ACC112 (cell line): ENCODE measurements at regions not wholly inside any gene's neighbourhood (a gene's known extent, or its start where the extent isn't known, plus 50 kb on each side); places are given as distances from the start of the nearest gene placed in this dataset.

Experiments used
- H2AFZ ChIP-seq: fragments of 200-600 bp; sonication (generic); one replicate; pipeline ENCODE4 v1.6.0; 2017; ENCODE audit warnings: antibody characterized with exemption, low read length; ENCODE audit not compliant: unreplicated experiment
- H3K27ac ChIP-seq: fragments of 200-600 bp; sonication (generic); 2 replicates; pipeline ENCODE4 v1.5.1; 2014; ENCODE audit warnings: low read depth, mild to moderate bottlenecking, antibody characterized with exemption, low read length, moderate library complexity
- H3K27me3 ChIP-seq: fragments of 200-600 bp; sonication (generic); 2 replicates; pipeline ENCODE4 v1.6.1; 2014; ENCODE audit warnings: mild to moderate bottlenecking, antibody characterized with exemption, low read length, moderate library complexity, mixed read lengths; ENCODE audit not compliant: insufficient read depth
- H3K36me3 ChIP-seq: fragments of 200-600 bp; sonication (generic); 2 replicates; pipeline ENCODE4 v1.6.1; 2016; ENCODE audit warnings: mild to moderate bottlenecking, antibody characterized with exemption, low read length, moderate library complexity, mixed read lengths; ENCODE audit not compliant: insufficient read depth
- H3K4me1 ChIP-seq: fragments of 200-600 bp; sonication (generic); one replicate; pipeline ENCODE4 v1.6.1; 2016; ENCODE audit warnings: low read length, mixed read lengths; ENCODE audit not compliant: insufficient read depth, unreplicated experiment, control insufficient read depth
- H3K4me3 ChIP-seq: fragments of 200-600 bp; sonication (generic); 2 replicates; pipeline ENCODE4 v1.5.1; 2014; ENCODE audit warnings: mild to moderate bottlenecking, low read depth, low read length
- H3K79me2 ChIP-seq: fragments of 200-600 bp; sonication (generic); one replicate; pipeline ENCODE4 v1.6.0; 2016; ENCODE audit warnings: low read length; ENCODE audit not compliant: control insufficient read depth, unreplicated experiment, insufficient read depth

DNA sequence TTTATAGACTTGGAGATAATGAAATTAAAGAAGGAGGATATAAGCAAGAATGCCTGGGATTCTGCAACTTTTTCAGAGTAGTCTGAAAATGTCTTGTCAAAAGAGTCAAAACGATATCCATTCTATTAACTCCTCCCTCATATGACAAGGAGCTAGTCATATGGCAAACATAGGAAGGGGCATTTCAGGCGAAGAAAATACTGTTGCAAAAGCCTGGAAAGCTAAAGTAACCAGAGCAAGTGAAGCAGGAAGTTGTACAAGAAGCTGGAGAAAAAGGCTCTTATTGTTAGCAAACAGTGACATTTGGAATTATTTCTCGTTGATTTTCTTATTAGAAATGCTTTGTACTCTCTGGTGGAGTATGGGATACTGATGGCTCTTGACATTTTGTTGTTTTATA lies 94.0 kb upstream of the PTPRD start:
- Histone ChIP-seq H3K4me3 (no peak overlapping the region), H3K27me3 (no peaks in the 10 kb centered on the region), H3K79me2 (no peaks in the 10 kb centered on the region), H2AFZ (no peak overlapping the region), H3K4me1 (no peaks in the 10 kb centered on the region), H3K36me3 (no peaks in the 10 kb centered on the region), H3K27ac (no peak overlapping the region)

GRCh38 chr9:10721301-10721700 lies 108.5 kb upstream of the PTPRD start:
- no peaks in the 10 kb centered on the region for H3K79me2 ChIP-seq
- no peaks in the 10 kb centered on the region for H3K4me1 ChIP-seq
- no peaks in the 10 kb centered on the region for H3K27me3 ChIP-seq
- no peak overlapping the region for H2AFZ ChIP-seq
- H3K4me3 ChIP-seq = no peak overlapping the region
- H3K27ac ChIP-seq = no peak overlapping the region
- no peaks in the 10 kb centered on the region for H3K36me3 ChIP-seq

GRCh38 chr9:10729213-10729612 lies 116.4 kb upstream of the PTPRD start:
- H3K27ac ChIP-seq = no peak overlapping the region
- H3K27me3 ChIP-seq = no peaks in the 10 kb centered on the region
- H2AFZ ChIP-seq = no peak overlapping the region
- H3K79me2 ChIP-seq = no peaks in the 10 kb centered on the region
- no peaks in the 10 kb centered on the region for H3K4me1 ChIP-seq
- no peak overlapping the region for H3K4me3 ChIP-seq
- no peaks in the 10 kb centered on the region for H3K36me3 ChIP-seq

GRCh38 chr9:10744669-10745068 lies 131.9 kb upstream of the PTPRD start:
- Histone ChIP-seq H3K79me2 (no peaks in the 10 kb centered on the region), H2AFZ (no peak overlapping the region), H3K36me3 (no peaks in the 10 kb centered on the region), H3K27ac (no peak overlapping the region), H3K27me3 (no peaks in the 10 kb centered on the region), H3K4me1 (no peaks in the 10 kb centered on the region), H3K4me3 (no peak overlapping the region)

- Histone ChIP-seq H3K4me1 (no peaks in the 10 kb centered on the region), H3K4me3 (no peak overlapping the region), H3K27me3 (no peaks in the 10 kb centered on the region), H3K79me2 (no peaks in the 10 kb centered on the region), H3K36me3 (no peaks in the 10 kb centered on the region), H2AFZ (no peak overlapping the region), H3K27ac (no peak overlapping the region)
These were observed 140.7 kb upstream of the PTPRD start for GRCh38 chr9:10753474-10753873.

GRCh38 chr9:10764481-10764880 lies 151.7 kb upstream of the PTPRD start:
- Histone ChIP-seq H3K27ac (no peak overlapping the region), H3K27me3 (no peaks in the 10 kb centered on the region), H3K4me3 (no peak overlapping the region), H3K4me1 (no peaks in the 10 kb centered on the region), H3K79me2 (no peaks in the 10 kb centered on the region), H3K36me3 (no peaks in the 10 kb centered on the region), H2AFZ (no peak overlapping the region)

DNA sequence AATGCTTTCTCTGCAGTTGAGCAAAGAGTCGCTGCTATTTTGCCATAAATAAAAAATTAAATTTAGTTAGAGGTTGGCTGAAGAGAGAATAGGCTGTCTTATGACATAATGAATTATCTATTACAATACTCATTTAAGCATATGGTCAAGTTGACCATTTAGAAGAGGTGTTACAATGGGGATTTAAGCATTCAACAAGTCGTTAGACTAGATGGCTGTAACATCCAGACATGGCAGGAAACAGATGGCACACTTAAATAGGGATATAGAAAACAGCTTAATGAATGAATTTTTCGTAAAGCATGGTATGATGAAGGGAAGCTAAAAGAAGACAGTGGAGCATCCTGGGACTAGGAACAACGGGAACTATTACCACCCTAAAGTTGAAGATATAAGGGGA lies 160.3 kb upstream of the PTPRD start:
- no peak overlapping the region for H3K4me3 ChIP-seq

DNA sequence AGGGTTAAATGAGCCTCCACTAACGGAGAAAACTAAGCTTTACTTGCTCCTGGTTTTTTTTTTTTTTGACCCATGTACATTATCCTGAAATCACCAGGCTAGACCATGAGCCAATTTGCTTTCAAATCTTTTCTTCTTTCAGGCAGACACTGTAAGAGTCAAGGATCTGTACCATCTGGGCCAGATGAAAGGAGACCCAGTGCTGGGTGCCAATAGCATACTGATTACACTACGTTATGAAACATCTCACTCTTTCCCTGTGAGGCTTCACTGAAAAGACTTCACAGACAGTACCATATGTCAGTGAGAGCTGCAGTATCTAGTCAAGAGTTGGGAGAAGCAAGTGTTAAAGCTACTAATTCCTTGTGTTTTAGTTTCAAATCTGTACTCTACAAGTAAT lies 161.2 kb upstream of the PTPRD start:
- no peaks in the 10 kb centered on the region for H3K79me2 ChIP-seq
- no peaks in the 10 kb centered on the region for H3K27me3 ChIP-seq
- H2AFZ ChIP-seq = no peak overlapping the region
- no peak overlapping the region for H3K27ac ChIP-seq
- H3K36me3 ChIP-seq = no peaks in the 10 kb centered on the region
- H3K4me3 ChIP-seq = no peak overlapping the region
- H3K4me1 ChIP-seq = no peaks in the 10 kb centered on the region

More for the DNA sequence above, 160.3 kb upstream of the PTPRD start:
- Histone ChIP-seq H3K79me2 (no peaks in the 10 kb centered on the region), H3K36me3 (no peaks in the 10 kb centered on the region), H2AFZ (no peak overlapping the region), H3K4me1 (no peaks in the 10 kb centered on the region), H3K27me3 (no peaks in the 10 kb centered on the region), H3K27ac (no peak overlapping the region)

GRCh38 chr9:10785255-10785654 lies 172.5 kb upstream of the PTPRD start:
- Histone ChIP-seq H3K79me2 (no peaks in the 10 kb centered on the region), H3K27ac (no peak overlapping the region), H3K27me3 (no peaks in the 10 kb centered on the region), H3K4me1 (no peaks in the 10 kb centered on the region), H3K4me3 (no peak overlapping the region), H3K36me3 (no peaks in the 10 kb centered on the region), H2AFZ (no peak overlapping the region)

DNA sequence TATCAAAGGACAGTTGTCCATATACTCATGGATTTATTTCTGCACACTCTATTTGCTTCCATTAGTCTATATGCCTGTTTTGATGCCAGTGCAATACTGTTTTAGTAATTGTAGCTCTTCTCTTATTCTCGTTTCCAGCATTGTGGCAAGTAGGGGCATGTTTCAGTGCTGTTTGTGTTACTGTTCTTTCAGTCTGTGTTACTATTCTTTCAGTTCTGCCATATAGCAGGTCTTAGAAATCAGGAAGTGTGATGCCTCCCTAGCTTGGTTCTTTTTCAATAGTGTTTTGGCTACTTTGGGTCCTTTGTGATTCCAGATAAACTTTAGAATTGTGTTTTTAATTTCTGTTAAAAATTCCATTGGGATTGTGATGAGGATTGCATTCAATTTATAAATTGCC lies 180.5 kb upstream of the PTPRD start:
- Histone ChIP-seq H3K27me3 (no peaks in the 10 kb centered on the region), H3K27ac (no peak overlapping the region), H3K4me1 (no peaks in the 10 kb centered on the region), H3K79me2 (no peaks in the 10 kb centered on the region), H3K36me3 (no peaks in the 10 kb centered on the region), H2AFZ (no peak overlapping the region), H3K4me3 (no peak overlapping the region)

DNA sequence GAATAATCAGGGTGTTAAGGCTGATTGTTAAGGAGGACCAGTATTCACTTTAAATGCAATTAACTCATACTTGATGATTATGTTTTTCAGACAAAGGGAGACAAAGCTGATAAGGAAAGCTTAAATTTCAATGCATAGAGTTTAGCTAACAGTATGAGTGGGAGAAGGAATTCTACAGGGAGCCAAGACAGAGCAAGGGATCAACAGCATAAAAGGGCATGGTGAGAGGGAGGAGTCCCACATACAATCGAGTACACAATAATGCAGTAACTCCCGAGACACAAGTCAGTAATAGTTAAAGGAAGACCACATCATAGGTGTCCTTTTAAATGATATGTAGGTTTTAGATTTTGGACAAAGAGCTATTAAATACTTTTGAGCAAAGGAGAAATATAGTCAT lies 191.7 kb upstream of the PTPRD start:
- H3K36me3 ChIP-seq = no peaks in the 10 kb centered on the region
- H3K79me2 ChIP-seq = no peaks in the 10 kb centered on the region
- no peaks in the 10 kb centered on the region for H3K27me3 ChIP-seq
- H3K4me3 ChIP-seq = no peak overlapping the region
- no peak overlapping the region for H2AFZ ChIP-seq
- no peaks in the 10 kb centered on the region for H3K4me1 ChIP-seq
- no peak overlapping the region for H3K27ac ChIP-seq

DNA sequence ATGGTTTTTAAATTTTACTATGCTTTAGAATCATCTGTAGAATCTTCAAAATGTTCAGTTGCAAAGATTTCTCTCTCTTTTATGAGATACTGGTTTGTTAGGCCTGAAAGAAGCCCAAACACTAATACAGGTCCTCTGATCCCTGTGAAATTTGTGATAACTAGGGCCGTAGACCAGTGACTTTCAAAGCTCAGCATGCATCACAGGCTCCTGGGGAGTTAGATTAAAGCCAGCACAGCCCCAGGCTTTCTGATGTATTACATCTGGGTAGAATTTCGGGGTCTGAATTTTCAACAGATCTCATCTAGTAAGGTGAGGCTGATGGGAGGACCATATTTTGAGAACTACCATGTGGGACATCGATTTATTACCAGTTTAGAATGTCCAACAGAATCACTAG lies 194.1 kb upstream of the PTPRD start:
- Histone ChIP-seq H3K27ac (no peak overlapping the region), H3K4me1 (no peaks in the 10 kb centered on the region), H3K4me3 (no peak overlapping the region), H2AFZ (no peak overlapping the region), H3K27me3 (no peaks in the 10 kb centered on the region), H3K36me3 (no peaks in the 10 kb centered on the region), H3K79me2 (no peaks in the 10 kb centered on the region)
